Transverse colon (tissue), 4 donors: ENCODE measurements at regions not wholly inside any gene's neighbourhood (a gene's known extent, or its start where the extent isn't known, plus 50 kb on each side); places are given as distances from the start of the nearest gene placed in this dataset.

ENCODE experiments used
- DNase-seq: peaks from one replicate; pipeline ENCODE4 v3.0.0-alpha.2; 2019
- H3K27ac ChIP-seq, 4 donors: fragments of 200-600 bp; sonication (generic); 2 replicates each; pipeline ENCODE4 v1.5.1; 2016 to 2018; ENCODE audit warnings: inconsistent platforms in 4 of 4
- H3K27me3 ChIP-seq: fragments of 200-600 bp; sonication (generic); 2 replicates; pipeline ENCODE4 v1.5.1; 2017; ENCODE audit warnings: inconsistent platforms
- H3K36me3 ChIP-seq, 4 donors: fragments of 200-600 bp; sonication (generic); 2 replicates each; pipeline ENCODE4 v1.5.1; 2017 to 2019; ENCODE audit warnings: inconsistent platforms in 4 of 4
- H3K4me1 ChIP-seq, 4 donors: fragments of 200-600 bp; sonication (generic); 2 replicates each; pipeline ENCODE4 v1.5.1; 2017 to 2020; ENCODE audit warnings: inconsistent platforms in 4 of 4
- H3K4me3 ChIP-seq, 4 donors: fragments of 200-600 bp; sonication (generic); 1 replicate in 1 of 4; 2 replicates in 3 of 4; pipeline versions ENCODE4 v1.5.1 to v1.6.1; 2017 to 2019; ENCODE audit warnings: inconsistent platforms in 4 of 4
- H3K9me3 ChIP-seq, 2 donors: fragments of 200-600 bp; sonication (generic); 2 replicates each; pipeline ENCODE4 v1.5.1; 2017 to 2019; ENCODE audit warnings: inconsistent platforms in 2 of 2
- EP300 ChIP-seq: sonication (generic); formaldehyde crosslinking; IDR thresholded peaks from one replicate; pipeline ENCODE4 v1.6.1; 2017; ENCODE audit warnings: antibody characterized with exemption, low read depth
- POLR2A ChIP-seq: fragments of 450-650 bp; IDR thresholded peaks from one replicate; pipeline ENCODE4 v1.6.1; 2016; ENCODE audit warnings: antibody characterized with exemption, mild to moderate bottlenecking, moderate library complexity
- POLR2AphosphoS5 ChIP-seq, 3 donors: sonication (generic); formaldehyde crosslinking; IDR thresholded peaks; one replicate each; pipeline ENCODE4 v1.6.1; 2016; ENCODE audit warnings: antibody characterized with exemption in 3 of 3
- WGBS, 2 donors: methylation state at CpG; one replicate each; pipeline ENCODE4 v1.1.5; 2018; ENCODE audit warnings: low coverage in 1 of 2; 5-methylcytosine and 5-hydroxymethylcytosine counted together
- in situ Hi-C, 4 donors: fragments of 200-750 bp; cut with MboI; loops; one replicate each; pipeline versions ENCODE4 v1.15.0 to v1.15.1; 2017; ENCODE audit warnings: low sequenced_read_pairs in 3 of 4, low pct_ligation_motif_present in 1 of 4, low pct_unique_long_range_greater_than_20kb in 1 of 4
- intact Hi-C: fragments of 100-400 bp; cut with DNase I; formaldehyde crosslinking; loops from one replicate; pipeline ENCODE4 v1.15.1; 2023; ENCODE audit warnings: low total_unique reads
- small RNA-seq, 4 donors: library from RNA; depleted of rRNA; stranded (forward); fragments of <200 nt; gene quantifications; one replicate each; pipeline ENCODE3, GENCODE V24; 2016
- TF ChIP-seq, protein P1 (sequence below), 5 experiments: fragments of 200-600 bp in 3 of 5; fragments of 450-650 bp in 2 of 5; sonication (generic) in 3 of 5; IDR thresholded peaks; 1 replicate in 2 of 5; 2 replicates in 3 of 5; pipeline ENCODE4 v1.5.1; 2016 to 2017; ENCODE audit warnings: antibody characterized with exemption in 5 of 5, inconsistent platforms in 3 of 5, mild to moderate bottlenecking in 2 of 5, moderate library complexity in 1 of 5

DNA sequence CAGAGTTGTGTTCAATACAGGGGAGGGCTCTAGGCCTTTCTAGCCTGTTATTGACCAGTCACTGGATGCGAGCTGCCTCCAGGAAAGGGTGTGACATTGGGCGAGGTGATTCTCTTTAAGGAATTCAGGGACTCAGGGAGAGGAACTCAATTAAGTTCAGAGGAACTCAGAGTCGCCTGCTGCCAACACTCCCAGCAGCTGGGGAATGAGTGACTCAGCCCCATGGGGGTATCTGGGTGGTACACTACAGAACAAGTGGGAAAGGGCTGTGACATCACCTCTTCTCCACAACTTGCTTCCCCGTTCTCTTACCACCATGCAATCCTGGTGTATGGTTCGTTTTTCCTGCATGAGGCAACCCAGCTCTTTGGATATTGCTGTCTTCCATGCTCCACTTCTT, 50.4 kb upstream of the CYRIA start:
- H3K27me3 ChIP-seq: no peaks in the 10 kb centered on the region
- no peaks in the 10 kb centered on the region for H3K36me3 ChIP-seq
- no peaks in the 10 kb centered on the region for H3K4me1 ChIP-seq
- no peak for DNase-seq
- intact Hi-C loops: no loop called here
- H3K4me3 ChIP-seq: no peak overlapping the region
- WGBS, 2 donors: 65% methylated on average over 5 of the region's 5 CpGs; no CpG with 5 or more reads in 1 of the 2 donors
- no peak for TF ChIP-seq POLR2AphosphoS5 (IDR thresholded peaks at IDR 0.05)
- TF ChIP-seq EP300: no peak
- TF ChIP-seq, protein P1, sequence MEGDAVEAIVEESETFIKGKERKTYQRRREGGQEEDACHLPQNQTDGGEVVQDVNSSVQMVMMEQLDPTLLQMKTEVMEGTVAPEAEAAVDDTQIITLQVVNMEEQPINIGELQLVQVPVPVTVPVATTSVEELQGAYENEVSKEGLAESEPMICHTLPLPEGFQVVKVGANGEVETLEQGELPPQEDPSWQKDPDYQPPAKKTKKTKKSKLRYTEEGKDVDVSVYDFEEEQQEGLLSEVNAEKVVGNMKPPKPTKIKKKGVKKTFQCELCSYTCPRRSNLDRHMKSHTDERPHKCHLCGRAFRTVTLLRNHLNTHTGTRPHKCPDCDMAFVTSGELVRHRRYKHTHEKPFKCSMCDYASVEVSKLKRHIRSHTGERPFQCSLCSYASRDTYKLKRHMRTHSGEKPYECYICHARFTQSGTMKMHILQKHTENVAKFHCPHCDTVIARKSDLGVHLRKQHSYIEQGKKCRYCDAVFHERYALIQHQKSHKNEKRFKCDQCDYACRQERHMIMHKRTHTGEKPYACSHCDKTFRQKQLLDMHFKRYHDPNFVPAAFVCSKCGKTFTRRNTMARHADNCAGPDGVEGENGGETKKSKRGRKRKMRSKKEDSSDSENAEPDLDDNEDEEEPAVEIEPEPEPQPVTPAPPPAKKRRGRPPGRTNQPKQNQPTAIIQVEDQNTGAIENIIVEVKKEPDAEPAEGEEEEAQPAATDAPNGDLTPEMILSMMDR (IDR thresholded peaks at IDR 0.05): no peak
- no peak for TF ChIP-seq POLR2A
- in situ Hi-C loops: no loop called here
- no peaks in the 10 kb centered on the region for H3K9me3 ChIP-seq
- no peak overlapping the region for H3K27ac ChIP-seq

Small RNA genes lying in the stretch of these regions (small RNA-seq; reads per million reads assigned to genes)
- gene RN7SKP168: 0 reads per million in 4 donors
